Effector memory CD4-positive, alpha-beta T cell (primary cell): ENCODE measurements at regions not wholly inside any gene's neighbourhood (a gene's known extent, or its start where the extent isn't known, plus 50 kb on each side); places are given as distances from the start of the nearest gene placed in this dataset.

ENCODE experiments used
- DNase-seq, 3 donors: peaks; one replicate each; pipeline ENCODE4 v3.0.0-alpha.2; 2020
- H3K27ac ChIP-seq: 2 replicates; pipeline ENCODE4 v1.7.0; 2013; ENCODE audit warnings: mild to moderate bottlenecking, low read length, moderate library complexity; ENCODE audit not compliant: insufficient read depth, poor library complexity, severe bottlenecking
- H3K27me3 ChIP-seq: replicated peaks from 2 replicates; pipeline ENCODE4 v1.7.0; 2013; ENCODE audit warnings: mild to moderate bottlenecking, low read length; ENCODE audit not compliant: insufficient read depth, control insufficient read depth, poor library complexity, severe bottlenecking
- H3K36me3 ChIP-seq: 2 replicates; pipeline ENCODE4 v1.7.0; 2013; ENCODE audit warnings: mild to moderate bottlenecking, low read length, moderate library complexity; ENCODE audit not compliant: control insufficient read depth, insufficient read depth
- H3K4me1 ChIP-seq: 2 replicates; pipeline ENCODE4 v1.7.0; 2013; ENCODE audit warnings: low read length, mild to moderate bottlenecking; ENCODE audit not compliant: control insufficient read depth, insufficient read depth, poor library complexity, severe bottlenecking
- H3K4me3 ChIP-seq: 2 replicates; pipeline ENCODE4 v1.7.0; 2013; ENCODE audit warnings: low read length, low read depth, mild to moderate bottlenecking; ENCODE audit not compliant: insufficient read depth, poor library complexity, severe bottlenecking
- H3K9me3 ChIP-seq: 2 replicates; pipeline ENCODE4 v1.7.0; 2013; ENCODE audit warnings: mild to moderate bottlenecking, low read length, moderate library complexity; ENCODE audit not compliant: control insufficient read depth

GRCh38 chr5:174281855-174282254, 236.3 kb downstream of the NSG2 start:
- Histone ChIP-seq H3K27me3 (no peaks in the 10 kb centered on the region), H3K4me1 (no peaks in the 10 kb centered on the region), H3K9me3 (no peaks in the 10 kb centered on the region), H3K4me3 (no peak overlapping the region), H3K36me3 (no peaks in the 10 kb centered on the region), H3K27ac (no peak overlapping the region)
- no peak for DNase-seq

- Histone ChIP-seq H3K4me3 (no peak overlapping the region), H3K4me1 (no peaks in the 10 kb centered on the region), H3K9me3 (no peaks in the 10 kb centered on the region), H3K27ac (no peak overlapping the region), H3K36me3 (no peaks in the 10 kb centered on the region), H3K27me3 (no peaks in the 10 kb centered on the region)
- no peak for DNase-seq
These were observed 236.9 kb downstream of the NSG2 start for GRCh38 chr5:174282391-174282790.

GRCh38 chr5:174283211-174284005, 237.9 kb downstream of the NSG2 start:
- no peaks in the 10 kb centered on the region for H3K36me3 ChIP-seq
- no peak overlapping the region for H3K4me3 ChIP-seq
- no peaks in the 10 kb centered on the region for H3K27me3 ChIP-seq
- no peaks in the 10 kb centered on the region for H3K4me1 ChIP-seq
- DNase-seq = no peak
- H3K27ac ChIP-seq = no peak overlapping the region
- no peaks in the 10 kb centered on the region for H3K9me3 ChIP-seq

GRCh38 chr5:174284873-174285272, 239.4 kb downstream of the NSG2 start:
- Histone ChIP-seq H3K27me3 (no peaks in the 10 kb centered on the region), H3K9me3 (no peaks in the 10 kb centered on the region)
- DNase-seq = no peak

GRCh38 chr5:174287761-174288160, 242.3 kb downstream of the NSG2 start:
- no peaks in the 10 kb centered on the region for H3K27me3 ChIP-seq
- H3K9me3 ChIP-seq = no peaks in the 10 kb centered on the region
- H3K4me1 ChIP-seq = no peaks in the 10 kb centered on the region
- no peak for DNase-seq
- H3K27ac ChIP-seq = no peak overlapping the region
- H3K36me3 ChIP-seq = no peaks in the 10 kb centered on the region
- H3K4me3 ChIP-seq = no peak overlapping the region

More at GRCh38 chr5:174284873-174285272, 239.4 kb downstream of the NSG2 start:
- Histone ChIP-seq H3K27ac (no peak overlapping the region), H3K4me3 (no peak overlapping the region), H3K36me3 (no peaks in the 10 kb centered on the region), H3K4me1 (no peaks in the 10 kb centered on the region)

- Histone ChIP-seq H3K27me3 (no peaks in the 10 kb centered on the region), H3K4me3 (no peak overlapping the region), H3K4me1 (no peaks in the 10 kb centered on the region), H3K36me3 (no peaks in the 10 kb centered on the region), H3K27ac (no peak overlapping the region), H3K9me3 (no peaks in the 10 kb centered on the region)
- no peak for DNase-seq
These were observed 242.9 kb downstream of the NSG2 start for GRCh38 chr5:174288439-174288838.

- DNase-seq = no peak
- no peaks in the 10 kb centered on the region for H3K4me1 ChIP-seq
- no peaks in the 10 kb centered on the region for H3K27me3 ChIP-seq
- no peaks in the 10 kb centered on the region for H3K36me3 ChIP-seq
- H3K4me3 ChIP-seq = no peak overlapping the region
- no peaks in the 10 kb centered on the region for H3K9me3 ChIP-seq
- H3K27ac ChIP-seq = no peak overlapping the region
These were observed 245.7 kb downstream of the NSG2 start for GRCh38 chr5:174291162-174291561.

GRCh38 chr5:174292348-174292747, 246.8 kb downstream of the NSG2 start:
- no peaks in the 10 kb centered on the region for H3K27me3 ChIP-seq
- no peak for DNase-seq
- H3K9me3 ChIP-seq = no peaks in the 10 kb centered on the region
- H3K4me3 ChIP-seq = no peak overlapping the region
- H3K36me3 ChIP-seq = no peaks in the 10 kb centered on the region
- H3K27ac ChIP-seq = no peak overlapping the region
- H3K4me1 ChIP-seq = no peaks in the 10 kb centered on the region

GRCh38 chr5:174293006-174293405, 247.5 kb downstream of the NSG2 start:
- Histone ChIP-seq H3K36me3 (no peaks in the 10 kb centered on the region), H3K4me1 (no peaks in the 10 kb centered on the region), H3K9me3 (no peaks in the 10 kb centered on the region), H3K27me3 (no peaks in the 10 kb centered on the region), H3K4me3 (no peak overlapping the region), H3K27ac (no peak overlapping the region)
- DNase-seq = no peak

GRCh38 chr5:174293481-174293880, 248.0 kb downstream of the NSG2 start:
- H3K9me3 ChIP-seq = no peaks in the 10 kb centered on the region
- H3K27me3 ChIP-seq = no peaks in the 10 kb centered on the region
- H3K27ac ChIP-seq = no peak overlapping the region
- H3K4me1 ChIP-seq = no peaks in the 10 kb centered on the region
- DNase-seq = no peak
- no peaks in the 10 kb centered on the region for H3K36me3 ChIP-seq
- H3K4me3 ChIP-seq = no peak overlapping the region
